Suprapubic skin (tissue), 4 donors: ENCODE measurements at regions not wholly inside any gene's neighbourhood (a gene's known extent, or its start where the extent isn't known, plus 50 kb on each side); places are given as distances from the start of the nearest gene placed in this dataset.

Experiments used
- EP300 ChIP-seq: sonication (generic); formaldehyde crosslinking; IDR thresholded peaks from one replicate; pipeline ENCODE4 v1.6.1; 2017; ENCODE audit warnings: antibody characterized with exemption
- POLR2A ChIP-seq, 2 donors: fragments of 450-650 bp; IDR thresholded peaks; one replicate each; pipeline ENCODE4 v1.6.1; 2017; ENCODE audit warnings: antibody characterized with exemption in 2 of 2, mild to moderate bottlenecking in 2 of 2, moderate library complexity in 2 of 2
- POLR2AphosphoS5 ChIP-seq, 3 donors: sonication (generic); formaldehyde crosslinking; IDR thresholded peaks; one replicate each; pipeline ENCODE4 v1.6.1; 2017; ENCODE audit warnings: antibody characterized with exemption in 3 of 3
- TF ChIP-seq, protein P1 (sequence below), 2 donors: fragments of 200-600 bp in 1 of 2; fragments of 450-650 bp in 1 of 2; sonication (generic) in 1 of 2; IDR thresholded peaks; one replicate each; pipeline ENCODE4 v1.5.1; 2016 to 2019; ENCODE audit warnings: antibody characterized with exemption in 2 of 2, mild to moderate bottlenecking in 1 of 2, moderate library complexity in 1 of 2

- TF ChIP-seq, protein P1, sequence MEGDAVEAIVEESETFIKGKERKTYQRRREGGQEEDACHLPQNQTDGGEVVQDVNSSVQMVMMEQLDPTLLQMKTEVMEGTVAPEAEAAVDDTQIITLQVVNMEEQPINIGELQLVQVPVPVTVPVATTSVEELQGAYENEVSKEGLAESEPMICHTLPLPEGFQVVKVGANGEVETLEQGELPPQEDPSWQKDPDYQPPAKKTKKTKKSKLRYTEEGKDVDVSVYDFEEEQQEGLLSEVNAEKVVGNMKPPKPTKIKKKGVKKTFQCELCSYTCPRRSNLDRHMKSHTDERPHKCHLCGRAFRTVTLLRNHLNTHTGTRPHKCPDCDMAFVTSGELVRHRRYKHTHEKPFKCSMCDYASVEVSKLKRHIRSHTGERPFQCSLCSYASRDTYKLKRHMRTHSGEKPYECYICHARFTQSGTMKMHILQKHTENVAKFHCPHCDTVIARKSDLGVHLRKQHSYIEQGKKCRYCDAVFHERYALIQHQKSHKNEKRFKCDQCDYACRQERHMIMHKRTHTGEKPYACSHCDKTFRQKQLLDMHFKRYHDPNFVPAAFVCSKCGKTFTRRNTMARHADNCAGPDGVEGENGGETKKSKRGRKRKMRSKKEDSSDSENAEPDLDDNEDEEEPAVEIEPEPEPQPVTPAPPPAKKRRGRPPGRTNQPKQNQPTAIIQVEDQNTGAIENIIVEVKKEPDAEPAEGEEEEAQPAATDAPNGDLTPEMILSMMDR (IDR thresholded peaks at IDR 0.05): no peak
- no peak for TF ChIP-seq POLR2A (IDR thresholded peaks at IDR 0.05)
- TF ChIP-seq POLR2AphosphoS5 (IDR thresholded peaks at IDR 0.05): no peak
- TF ChIP-seq EP300: no peak
These were observed 558.5 kb downstream of the EFNA5 start for GRCh38 chr5:107112216-107112615.
